ENCODE measurements at regions not wholly inside any gene's neighbourhood (a gene's known extent, or its start where the extent isn't known, plus 50 kb on each side); places are given as distances from the start of the nearest gene placed in this dataset.

- Histone ChIP-seq H3K4me3 (replicated peaks in 1 of 3) (no peak overlapping the region), H3K27ac (no peak overlapping the region), H3K27me3 (no peaks in the 10 kb centered on the region), H3K36me3 (no peaks in the 10 kb centered on the region), H3K9me3 (no peaks in the 10 kb centered on the region), H3K4me1 (peaks cover 9 to 25% of the 10 kb centered on the region in 2 donors)
- WGBS, 2 donors: 88 to 90% methylated on average over 3 of the region's 3 CpGs
- intact Hi-C loops (cut with DNase I): no loop called here
- no peak for DNase-seq
- TF ChIP-seq CTCF (IDR thresholded peaks at IDR 0.05) (no peak), POLR2A (IDR thresholded peaks at IDR 0.05) (no peak)
These were observed 198.5 kb downstream of the RHOU start for GRCh38 chr1:228933753-228934152.

GRCh38 chr1:228935198-228935663 is 200.0 kb downstream of the RHOU start:
- DNase-seq: no peak
- Histone ChIP-seq H3K4me3 (replicated peaks in 1 of 3) (no peak overlapping the region), H3K36me3 (no peaks in the 10 kb centered on the region), H3K4me1 (peaks cover 13 to 33% of the 10 kb centered on the region in 2 donors), H3K27ac (no peak overlapping the region), H3K27me3 (no peaks in the 10 kb centered on the region), H3K9me3 (no peaks in the 10 kb centered on the region)
- WGBS, 2 donors: 89 to 93% methylated on average over 4 of the region's 4 CpGs
- TF ChIP-seq POLR2A (IDR thresholded peaks at IDR 0.05): no peak
- no peak for TF ChIP-seq CTCF (IDR thresholded peaks at IDR 0.05)
- intact Hi-C loops (cut with DNase I): no loop called here

- DNase-seq: no peak
- intact Hi-C loops (cut with DNase I): no loop called here
- Histone ChIP-seq H3K27ac (no peak overlapping the region), H3K9me3 (no peaks in the 10 kb centered on the region), H3K4me1 (peaks cover 13 to 33% of the 10 kb centered on the region in 2 donors), H3K4me3 (replicated peaks in 1 of 3) (no peak overlapping the region), H3K27me3 (no peaks in the 10 kb centered on the region), H3K36me3 (no peaks in the 10 kb centered on the region)
- 63 to 65% methylated on average over 15 of the region's 15 CpGs for WGBS, 2 donors
- TF ChIP-seq CTCF (IDR thresholded peaks at IDR 0.05) (no peak), POLR2A (IDR thresholded peaks at IDR 0.05) (no peak)
These were observed 200.8 kb downstream of the RHOU start for GRCh38 chr1:228935855-228936727.

- H3K4me3 ChIP-seq (replicated peaks in 1 of 3): no peak overlapping the region
- no peaks in the 10 kb centered on the region for H3K9me3 ChIP-seq
- H3K27ac ChIP-seq: no peak overlapping the region
- TF ChIP-seq POLR2A (IDR thresholded peaks at IDR 0.05) (no peak), CTCF (IDR thresholded peaks at IDR 0.05) (no peak)
- peaks cover 13 to 33% of the 10 kb centered on the region in 2 donors for H3K4me1 ChIP-seq
- DNase-seq: no peak
- H3K27me3 ChIP-seq: no peaks in the 10 kb centered on the region
- intact Hi-C loops (cut with DNase I): no loop called here
- H3K36me3 ChIP-seq: no peaks in the 10 kb centered on the region
- WGBS, 2 donors: 94 to 96% methylated on average over 6 of the region's 6 CpGs
These were observed 201.6 kb downstream of the RHOU start for GRCh38 chr1:228936881-228937280.

- TF ChIP-seq POLR2A (IDR thresholded peaks at IDR 0.05) (no peak), CTCF (IDR thresholded peaks at IDR 0.05) (no peak)
- no peak for DNase-seq
- no peaks in the 10 kb centered on the region for H3K9me3 ChIP-seq
- intact Hi-C loops (cut with DNase I): no loop called here
- H3K27ac ChIP-seq: peak overlapping the region in 2 of 3 donors; percentile 53 to 60
- peaks cover 13 to 33% of the 10 kb centered on the region in 2 donors for H3K4me1 ChIP-seq
- H3K4me3 ChIP-seq (replicated peaks in 1 of 3): no peak overlapping the region
- H3K36me3 ChIP-seq: no peaks in the 10 kb centered on the region
- WGBS, 2 donors: 92 to 94% methylated on average over 12 of the region's 12 CpGs
- no peaks in the 10 kb centered on the region for H3K27me3 ChIP-seq
These were observed 202.1 kb downstream of the RHOU start for GRCh38 chr1:228937351-228937750.
